GM23338 (cell line): ENCODE measurements at regions not wholly inside any gene's neighbourhood (a gene's known extent, or its start where the extent isn't known, plus 50 kb on each side); places are given as distances from the start of the nearest gene placed in this dataset.

Experiments
- ATAC-seq: fragments of 200-7000 bp; cut with Tn5 transposase; 3 replicates; pipeline ENCODE4 v1.9.1; 2020
- DNase-seq: peaks from one replicate; pipeline ENCODE4 v3.0.0-alpha.2; 2015; ENCODE audit warnings: low spot score
- H2AFZ ChIP-seq: fragments of 200-600 bp; sonication (generic); 2 replicates; pipeline ENCODE4 v1.8.0; 2016; ENCODE audit warnings: antibody characterized with exemption, mild to moderate bottlenecking, moderate library complexity
- H3F3A ChIP-seq: fragments of 200-600 bp; sonication (generic); replicated peaks from 2 replicates; pipeline ENCODE4 v1.8.0; 2017; ENCODE audit warnings: antibody characterized with exemption, mixed run types, low read depth
- H3K27ac ChIP-seq: fragments of 200-600 bp; sonication (generic); 2 replicates; pipeline ENCODE4 v1.6.1; 2016; ENCODE audit warnings: low read depth
- H3K27me3 ChIP-seq: fragments of 200-600 bp; sonication (generic); 2 replicates; pipeline ENCODE4 v1.8.0; 2016; ENCODE audit warnings: mild to moderate bottlenecking, mixed run types, moderate library complexity; ENCODE audit not compliant: insufficient read depth
- H3K36me3 ChIP-seq: fragments of 200-600 bp; sonication (generic); 2 replicates; pipeline ENCODE4 v1.8.0; 2016; ENCODE audit warnings: mild to moderate bottlenecking; ENCODE audit not compliant: insufficient read depth
- H3K4me1 ChIP-seq: fragments of 200-600 bp; sonication (generic); 2 replicates; pipeline ENCODE4 v1.8.0; 2016; ENCODE audit warnings: mild to moderate bottlenecking, moderate library complexity; ENCODE audit not compliant: insufficient read depth
- H3K4me2 ChIP-seq: fragments of 200-600 bp; sonication (generic); 2 replicates; pipeline ENCODE4 v1.7.1; 2017; ENCODE audit warnings: mixed run types
- H3K4me3 ChIP-seq: fragments of 200-600 bp; sonication (generic); 2 replicates; pipeline ENCODE4 v1.6.1; 2016; ENCODE audit warnings: mixed run types
- H3K79me2 ChIP-seq: fragments of 200-600 bp; sonication (generic); replicated peaks from 2 replicates; pipeline ENCODE4 v1.8.0; 2017; ENCODE audit warnings: mild to moderate bottlenecking; ENCODE audit not compliant: insufficient read depth
- H3K9me2 ChIP-seq: fragments of 200-600 bp; sonication (generic); 2 replicates; pipeline ENCODE4 v1.8.0; 2017; ENCODE audit not compliant: insufficient read depth
- H4K20me1 ChIP-seq: fragments of 200-600 bp; sonication (generic); replicated peaks from 2 replicates; pipeline ENCODE4 v1.8.0; 2017; ENCODE audit warnings: mild to moderate bottlenecking; ENCODE audit not compliant: insufficient read depth
- H3K27ac Mint-ChIP-seq: 2 replicates; pipeline ENCODE4 v1.8.0; 2020; ENCODE audit warnings: inconsistent platforms, mild to moderate bottlenecking, moderate library complexity, mixed read lengths
- H3K27me3 Mint-ChIP-seq: 3 replicates; pipeline ENCODE4 v1.8.0; 2022; ENCODE audit warnings: low read depth, mild to moderate bottlenecking, moderate library complexity, mixed read lengths, inconsistent platforms; ENCODE audit not compliant: insufficient read depth, poor library complexity
- H3K36me3 Mint-ChIP-seq: 3 replicates; pipeline ENCODE4 v1.8.0; 2021; ENCODE audit warnings: low read depth, mild to moderate bottlenecking, inconsistent platforms, moderate library complexity, mixed read lengths
- H3K4me1 Mint-ChIP-seq: 3 replicates; pipeline ENCODE4 v1.8.0; 2020; ENCODE audit warnings: mild to moderate bottlenecking, inconsistent platforms, mixed read lengths
- H3K4me3 Mint-ChIP-seq: 3 replicates; pipeline ENCODE4 v1.8.0; 2021; ENCODE audit warnings: moderate library complexity, mild to moderate bottlenecking, inconsistent platforms, mixed read lengths
- H3K9me3 Mint-ChIP-seq: 3 replicates; pipeline ENCODE4 v1.8.0; 2020; ENCODE audit warnings: moderate library complexity, mild to moderate bottlenecking, inconsistent platforms, mixed read lengths
- CREB1 ChIP-seq: fragments of 250-450 bp; sonication (Bioruptor Pico); IDR thresholded peaks from 2 replicates; pipeline ENCODE4 v1.5.0; 2020; ENCODE audit warnings: low read depth, mild to moderate bottlenecking, moderate library complexity
- CTCF ChIP-seq, 2 experiments: fragments of 200-600 bp in 1 of 2; sonication (generic) in 1 of 2; conservative IDR thresholded peaks; 2 replicates each; pipeline versions ENCODE4 v1.5.1 to v1.6.1; 2016 to 2017; ENCODE audit warnings: antibody characterized with exemption in 2 of 2, low read depth in 2 of 2, mild to moderate bottlenecking in 2 of 2, moderate library complexity in 1 of 2
- EZH2 ChIP-seq: fragments of 200-600 bp; sonication (generic); IDR thresholded peaks from one replicate; pipeline ENCODE4 v1.8.0; 2017; ENCODE audit warnings: antibody characterized with exemption, mild to moderate bottlenecking, low read depth; ENCODE audit not compliant: unreplicated experiment
- REST ChIP-seq: IDR thresholded peaks from one replicate; pipeline ENCODE4 v1.6.1; 2018; ENCODE audit warnings: antibody characterized with exemption; ENCODE audit not compliant: unreplicated experiment
- ZNF462 ChIP-seq: fragments of 250-450 bp; sonication (Bioruptor Pico); IDR thresholded peaks from 2 replicates; pipeline ENCODE4 v1.5.0; 2020; ENCODE audit warnings: mild to moderate bottlenecking, moderate library complexity

GRCh38 chr10:55867848-55868247 lies 493.2 kb downstream of the ZWINT start:
- peaks cover 3% of the 10 kb centered on the region for H3K4me1 Mint-ChIP-seq
- Histone ChIP-seq H2AFZ (no peak overlapping the region), H3K79me2 (no peaks in the 10 kb centered on the region), H3K9me2 (no peaks in the 10 kb centered on the region), H3K4me3 (no peak overlapping the region), H3K27me3 (no peaks in the 10 kb centered on the region), H3K4me2 (no peak overlapping the region), H3K4me1 (no peaks in the 10 kb centered on the region; the same call in 1 of the 2 replicates), H4K20me1 (no peaks in the 10 kb centered on the region), H3F3A (no peaks in the 10 kb centered on the region), H3K36me3 (no peaks in the 10 kb centered on the region), H3K27ac (no peak overlapping the region)
- peaks cover 2% of the 10 kb centered on the region; the same call in 2 of the 3 replicates for H3K9me3 Mint-ChIP-seq
- H3K27me3 Mint-ChIP-seq = no peaks in the 10 kb centered on the region
- peak overlapping the region; percentile 29; the same call in 1 of the 2 replicates for H3K27ac Mint-ChIP-seq
- TF ChIP-seq REST = no peak
- TF ChIP-seq CREB1 (CRISPR knock-in tag) = no peak
- no peak for TF ChIP-seq CTCF (conservative IDR thresholded peaks at IDR 0.05; ENCODE audit: low read depth in 2 of 2)
- no peak for TF ChIP-seq EZH2
- TF ChIP-seq ZNF462 (CRISPR knock-in tag) = no peak
- ATAC-seq (no peak), DNase-seq (no peak)
- H3K4me3 Mint-ChIP-seq = no peak overlapping the region
- peaks cover 2% of the 10 kb centered on the region; the same call in 2 of the 3 replicates for H3K36me3 Mint-ChIP-seq
